B cell (primary cell): ENCODE measurements at regions not wholly inside any gene's neighbourhood (a gene's known extent, or its start where the extent isn't known, plus 50 kb on each side); places are given as distances from the start of the nearest gene placed in this dataset.

ENCODE experiments used
- ATAC-seq: fragments of 200-7000 bp; cut with Tn5 transposase; one replicate; pipeline ENCODE4 v1.10.0; 2021; ENCODE audit warnings: low read depth, mild to moderate bottlenecking, moderate number of reproducible peaks, moderate library complexity
- CTCF ChIA-PET: fragments of 350-600 bp; sonication (Branson Sonifier 250); formaldehyde crosslinking; loops from one replicate; lab custom pipeline; 2021; ENCODE audit warnings: antibody characterized with exemption, inconsistent platforms; lab: Charles Lee
- POLR2A ChIA-PET: fragments of 350-600 bp; sonication (Branson Sonifier 250); formaldehyde crosslinking; loops from one replicate; lab custom pipeline; 2021; ENCODE audit warnings: antibody characterized with exemption; lab: Charles Lee
- DNase-seq: peaks from one replicate; pipeline ENCODE4 v3.0.0; 2013
- H2AFZ ChIP-seq: 2 replicates; pipeline ENCODE4 v1.6.1; 2012; ENCODE audit warnings: mild to moderate bottlenecking, low read depth, low read length; ENCODE audit not compliant: insufficient read depth, poor library complexity, severe bottlenecking
- H3K27ac ChIP-seq, 2 donors: 1 replicate in 1 of 2; 2 replicates in 1 of 2; pipeline ENCODE4 v1.5.1; 2012 to 2013; ENCODE audit warnings: low read length in 2 of 2, mild to moderate bottlenecking in 2 of 2, moderate library complexity in 1 of 2
- H3K27me3 ChIP-seq, 4 experiments: fragments of 200-600 bp in 1 of 4; sonication (generic) in 1 of 4; replicated peaks in 1 of 4; 1 replicate in 2 of 4; 2 replicates in 2 of 4; pipeline versions ENCODE4 v1.6.1 to v1.7.0; 2013 to 2016; ENCODE audit warnings: low read length in 3 of 4, mild to moderate bottlenecking in 2 of 4, mixed read lengths in 1 of 4, moderate library complexity in 1 of 4; ENCODE audit not compliant: insufficient read depth in 4 of 4, control insufficient read depth in 3 of 4; ENCODE audit errors: control extremely low read depth in 1 of 4
- H3K36me3 ChIP-seq, 2 experiments: replicated peaks in 1 of 2; 1 replicate in 1 of 2; 2 replicates in 1 of 2; pipeline versions ENCODE4 v1.6.1 to v1.7.1; 2013; ENCODE audit warnings: low read length in 1 of 2; ENCODE audit not compliant: insufficient read depth in 2 of 2, control insufficient read depth in 1 of 2; ENCODE audit errors: control extremely low read depth in 1 of 2, extremely low read depth in 1 of 2
- H3K4me1 ChIP-seq, 2 donors: fragments of 200-600 bp in 1 of 2; sonication (generic) in 1 of 2; 1 replicate in 1 of 2; 2 replicates in 1 of 2; pipeline versions ENCODE4 v1.5.1 to v1.6.1; 2013 to 2017; ENCODE audit warnings: low read length in 2 of 2; ENCODE audit not compliant: control insufficient read depth in 2 of 2, insufficient read depth in 2 of 2
- H3K4me2 ChIP-seq: replicated peaks from 2 replicates; pipeline ENCODE3; 2012; ENCODE audit warnings: mild to moderate bottlenecking, low read depth, low read length; ENCODE audit not compliant: poor library complexity, severe bottlenecking
- H3K4me3 ChIP-seq, 5 experiments: fragments of 200-600 bp in 1 of 5; sonication (generic) in 1 of 5; 1 replicate in 3 of 5; 2 replicates in 2 of 5; pipeline versions ENCODE4 v1.5.1 to v1.7.0; 2011 to 2016; ENCODE audit warnings: low read length in 4 of 5, mild to moderate bottlenecking in 4 of 5, low read depth in 2 of 5, control low read depth in 1 of 5, moderate library complexity in 1 of 5; ENCODE audit not compliant: insufficient read depth in 1 of 5; ENCODE audit errors: control extremely low read depth in 1 of 5, extremely low read depth in 1 of 5
- H3K79me2 ChIP-seq: fragments of 200-600 bp; sonication (generic); one replicate; pipeline ENCODE4 v1.6.0; 2016; ENCODE audit warnings: low read length; ENCODE audit not compliant: control insufficient read depth, insufficient read depth
- H3K9ac ChIP-seq: fragments of 200-600 bp; sonication (generic); 2 replicates; pipeline ENCODE4 v1.6.1; 2017; ENCODE audit warnings: mild to moderate bottlenecking, low read length, moderate library complexity
- H3K9me3 ChIP-seq, 3 donors: one replicate each; pipeline versions ENCODE4 v1.6.1 to v1.7.1; 2013; ENCODE audit warnings: low read length in 2 of 3; ENCODE audit not compliant: control insufficient read depth in 2 of 3, insufficient read depth in 1 of 3; ENCODE audit errors: control extremely low read depth in 1 of 3
- H4K20me1 ChIP-seq: 2 replicates; pipeline ENCODE4 v1.6.0; 2012; ENCODE audit warnings: mild to moderate bottlenecking, low read length; ENCODE audit not compliant: insufficient read depth, control insufficient read depth, poor library complexity, severe bottlenecking
- H3K27ac Mint-ChIP-seq: one replicate; pipeline ENCODE4 v1.8.0; 2021; ENCODE audit warnings: mixed read lengths
- H3K27me3 Mint-ChIP-seq: one replicate; pipeline ENCODE4 v1.8.0; 2021; ENCODE audit warnings: mixed read lengths
- H3K4me1 Mint-ChIP-seq: one replicate; pipeline ENCODE4 v1.8.0; 2021; ENCODE audit warnings: mixed read lengths
- H3K4me3 Mint-ChIP-seq: one replicate; pipeline ENCODE4 v1.8.0; 2021; ENCODE audit warnings: mixed read lengths
- H3K9me3 Mint-ChIP-seq: one replicate; pipeline ENCODE4 v1.8.0; 2022; ENCODE audit warnings: mixed read lengths; ENCODE audit not compliant: insufficient read depth
- EZH2 ChIP-seq: IDR thresholded peaks from 2 replicates; pipeline ENCODE4 v1.6.1; 2012; ENCODE audit warnings: borderline replicate concordance, low read depth, mild to moderate bottlenecking, moderate library complexity, low read length; ENCODE audit not compliant: insufficient read depth, poor library complexity, severe bottlenecking
- WGBS: methylation state at CpG from one replicate; pipeline ENCODE4 v1.1.5; 2013; ENCODE audit warnings: missing lambda C conversion rate; ENCODE audit not compliant: insufficient coverage; 5-methylcytosine and 5-hydroxymethylcytosine counted together
- intact Hi-C: fragments of 100-400 bp; cut with micrococcal nuclease; formaldehyde crosslinking; loops from one replicate; pipeline ENCODE4 v1.10.0; 2022
- TF ChIP-seq, protein P1 (sequence below): fragments of 200-600 bp; IDR thresholded peaks from one replicate; pipeline ENCODE4 v1.8.0; 2022; ENCODE audit warnings: antibody characterized with exemption, mild to moderate bottlenecking

DNA sequence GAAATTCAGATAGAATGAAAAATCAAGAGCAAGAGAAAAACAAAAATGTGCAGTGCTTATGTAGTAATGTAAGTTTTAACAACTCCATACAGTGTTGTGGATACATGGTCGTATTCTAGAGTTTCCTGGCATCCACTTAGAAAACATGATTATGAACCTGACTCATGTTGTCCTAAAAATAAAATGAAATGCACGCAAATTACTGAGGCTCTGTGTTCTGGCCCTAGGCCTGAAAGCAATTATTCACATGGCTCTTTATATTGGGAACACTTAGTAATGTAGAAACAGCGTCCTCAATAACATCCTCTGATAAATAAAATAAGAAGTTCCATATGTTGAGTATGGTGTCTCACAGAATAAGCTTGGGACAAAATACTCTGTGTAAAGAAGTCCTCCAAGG is 200.2 kb upstream of the SEMA3E start:
- 71% methylated on average over 1 of the region's 3 CpGs for WGBS
- no peaks in the 10 kb centered on the region for H3K4me1 Mint-ChIP-seq
- H3K4me2 ChIP-seq: no peak overlapping the region
- DNase-seq (no peak), ATAC-seq (no peak)
- intact Hi-C loops: no loop called here
- H3K27ac ChIP-seq: no peak overlapping the region
- no peak overlapping the region for H3K4me3 ChIP-seq
- no peaks in the 10 kb centered on the region for H4K20me1 ChIP-seq
- TF ChIP-seq, protein P1, sequence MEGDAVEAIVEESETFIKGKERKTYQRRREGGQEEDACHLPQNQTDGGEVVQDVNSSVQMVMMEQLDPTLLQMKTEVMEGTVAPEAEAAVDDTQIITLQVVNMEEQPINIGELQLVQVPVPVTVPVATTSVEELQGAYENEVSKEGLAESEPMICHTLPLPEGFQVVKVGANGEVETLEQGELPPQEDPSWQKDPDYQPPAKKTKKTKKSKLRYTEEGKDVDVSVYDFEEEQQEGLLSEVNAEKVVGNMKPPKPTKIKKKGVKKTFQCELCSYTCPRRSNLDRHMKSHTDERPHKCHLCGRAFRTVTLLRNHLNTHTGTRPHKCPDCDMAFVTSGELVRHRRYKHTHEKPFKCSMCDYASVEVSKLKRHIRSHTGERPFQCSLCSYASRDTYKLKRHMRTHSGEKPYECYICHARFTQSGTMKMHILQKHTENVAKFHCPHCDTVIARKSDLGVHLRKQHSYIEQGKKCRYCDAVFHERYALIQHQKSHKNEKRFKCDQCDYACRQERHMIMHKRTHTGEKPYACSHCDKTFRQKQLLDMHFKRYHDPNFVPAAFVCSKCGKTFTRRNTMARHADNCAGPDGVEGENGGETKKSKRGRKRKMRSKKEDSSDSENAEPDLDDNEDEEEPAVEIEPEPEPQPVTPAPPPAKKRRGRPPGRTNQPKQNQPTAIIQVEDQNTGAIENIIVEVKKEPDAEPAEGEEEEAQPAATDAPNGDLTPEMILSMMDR: no peak
- no peak for TF ChIP-seq EZH2
- H3K27me3 ChIP-seq: no peaks in the 10 kb centered on the region
- CTCF ChIA-PET: no interaction called here
- H2AFZ ChIP-seq: no peak overlapping the region
- H3K4me3 Mint-ChIP-seq: no peak overlapping the region
- H3K36me3 ChIP-seq: no peaks in the 10 kb centered on the region
- H3K27ac Mint-ChIP-seq: no peak overlapping the region
- POLR2A ChIA-PET: no interaction called here
- H3K27me3 Mint-ChIP-seq: no peaks in the 10 kb centered on the region
- no peaks in the 10 kb centered on the region for H3K9me3 Mint-ChIP-seq
- no peak overlapping the region for H3K9ac ChIP-seq
- H3K79me2 ChIP-seq: no peaks in the 10 kb centered on the region
- peaks cover 0 to 3% (median 0%) of the 10 kb centered on the region in 3 donors for H3K9me3 ChIP-seq
- H3K4me1 ChIP-seq: no peaks in the 10 kb centered on the region

DNA sequence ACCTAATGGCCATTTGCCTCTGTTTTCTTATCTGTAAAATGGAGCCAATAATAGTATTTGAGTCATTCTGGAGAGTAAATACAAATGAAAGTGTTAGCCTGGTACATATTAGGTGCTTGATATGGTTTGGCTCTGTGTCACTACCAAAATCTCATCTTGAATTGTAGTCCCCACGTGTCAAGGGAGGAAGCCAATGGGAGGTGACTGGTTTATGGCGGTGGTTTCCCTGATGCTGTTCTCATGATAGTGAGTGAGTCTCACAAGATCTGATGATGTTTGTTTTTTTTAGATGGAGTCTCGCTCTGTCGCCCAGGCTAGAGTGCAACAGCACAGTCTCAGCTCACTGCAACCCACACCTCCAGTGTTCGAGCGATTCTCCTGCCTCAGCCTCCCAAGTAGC is 194.0 kb upstream of the SEMA3E start:
- H3K4me1 Mint-ChIP-seq: no peaks in the 10 kb centered on the region
- POLR2A ChIA-PET: no interaction called here
- H3K79me2 ChIP-seq: no peaks in the 10 kb centered on the region
- H3K9me3 Mint-ChIP-seq: no peaks in the 10 kb centered on the region
- H4K20me1 ChIP-seq: no peaks in the 10 kb centered on the region
- no peaks in the 10 kb centered on the region for H3K27me3 Mint-ChIP-seq
- H3K27me3 ChIP-seq: no peaks in the 10 kb centered on the region
- H3K4me3 Mint-ChIP-seq: no peak overlapping the region
- intact Hi-C loops: no loop called here
- no peak for TF ChIP-seq EZH2
- TF ChIP-seq, protein P1: no peak
- WGBS: 82% methylated on average over 2 of the region's 6 CpGs
- no peak overlapping the region for H3K9ac ChIP-seq
- no peak overlapping the region for H3K4me3 ChIP-seq
- H3K9me3 ChIP-seq: peaks cover 0 to 3% (median 0%) of the 10 kb centered on the region in 3 donors
- H2AFZ ChIP-seq: no peak overlapping the region
- H3K4me2 ChIP-seq: no peak overlapping the region
- H3K27ac Mint-ChIP-seq: no peak overlapping the region
- no peaks in the 10 kb centered on the region for H3K4me1 ChIP-seq
- no peaks in the 10 kb centered on the region for H3K36me3 ChIP-seq
- H3K27ac ChIP-seq: no peak overlapping the region
- CTCF ChIA-PET: no interaction called here
- DNase-seq (no peak), ATAC-seq (no peak)
